GM18873 (cell line): ENCODE measurements at regions not wholly inside any gene's neighbourhood (a gene's known extent, or its start where the extent isn't known, plus 50 kb on each side); places are given as distances from the start of the nearest gene placed in this dataset.

Source experiments
- ATAC-seq: cut with Tn5 transposase; IDR thresholded peaks from one replicate; pipeline ENCODE4 v1.9.1; 2021; ENCODE audit warnings: mild to moderate bottlenecking, moderate library complexity, moderate number of reproducible peaks; ENCODE audit not compliant: unreplicated experiment, low FRiP score

GRCh38 chr13:62964522-62964921, 1548.9 kb upstream of the PCDH20 start:
- ATAC-seq: no peak

GRCh38 chr13:62960723-62961122, 1545.1 kb upstream of the PCDH20 start:
- no peak for ATAC-seq

- no peak for ATAC-seq
Observed at GRCh38 chr13:62933809-62934208, 1518.2 kb upstream of the PCDH20 start.

GRCh38 chr13:62932256-62932883, 1516.7 kb upstream of the PCDH20 start:
- no peak for ATAC-seq

GRCh38 chr13:62931853-62932252, 1516.2 kb upstream of the PCDH20 start:
- no peak for ATAC-seq

GRCh38 chr13:62924395-62924794, 1508.7 kb upstream of the PCDH20 start:
- no peak for ATAC-seq

- ATAC-seq: no peak
Observed at GRCh38 chr13:62920159-62920558, 1504.5 kb upstream of the PCDH20 start.

GRCh38 chr13:62919491-62919890, 1503.8 kb upstream of the PCDH20 start:
- ATAC-seq: no peak

GRCh38 chr13:62910541-62911060, 1495.0 kb upstream of the PCDH20 start:
- no peak for ATAC-seq

- no peak for ATAC-seq
Observed at GRCh38 chr13:62908321-62908720, 1492.7 kb upstream of the PCDH20 start.

- no peak for ATAC-seq
Observed at GRCh38 chr13:62906896-62907295, 1491.2 kb upstream of the PCDH20 start.

- ATAC-seq: no peak
Observed at GRCh38 chr13:62906469-62906868, 1490.8 kb upstream of the PCDH20 start.

- no peak for ATAC-seq
Observed at GRCh38 chr13:62887046-62887445, 1471.4 kb upstream of the PCDH20 start.

GRCh38 chr13:62879071-62879470, 1463.4 kb upstream of the PCDH20 start:
- ATAC-seq: no peak

GRCh38 chr13:62875118-62875640, 1459.5 kb upstream of the PCDH20 start:
- ATAC-seq: no peak

GRCh38 chr13:62850331-62850730, 1434.7 kb upstream of the PCDH20 start:
- no peak for ATAC-seq

- no peak for ATAC-seq
Observed at GRCh38 chr13:62847520-62847919, 1431.9 kb upstream of the PCDH20 start.

GRCh38 chr13:62846302-62846701, 1430.7 kb upstream of the PCDH20 start:
- no peak for ATAC-seq

- ATAC-seq: no peak
Observed at GRCh38 chr13:62839338-62839737, 1423.7 kb upstream of the PCDH20 start.

- no peak for ATAC-seq
Observed at GRCh38 chr13:62838929-62839328, 1423.3 kb upstream of the PCDH20 start.

- ATAC-seq: no peak
Observed at GRCh38 chr13:62837895-62838294, 1422.2 kb upstream of the PCDH20 start.

- no peak for ATAC-seq
Observed at GRCh38 chr13:62829486-62829885, 1413.8 kb upstream of the PCDH20 start.
